Stimulated activated CD8-positive, alpha-beta memory T cell treated with anti-CD3 and anti-CD28 coated beads, Interleukin-4, amount 100 ng/mL, for 24 hours (primary cell): ENCODE measurements at regions not wholly inside any gene's neighbourhood (a gene's known extent, or its start where the extent isn't known, plus 50 kb on each side); places are given as distances from the start of the nearest gene placed in this dataset.

Experiments
- DNase-seq: peaks from one replicate; pipeline ENCODE4 v3.0.0-alpha.2; 2020; ENCODE audit warnings: low read depth

DNA sequence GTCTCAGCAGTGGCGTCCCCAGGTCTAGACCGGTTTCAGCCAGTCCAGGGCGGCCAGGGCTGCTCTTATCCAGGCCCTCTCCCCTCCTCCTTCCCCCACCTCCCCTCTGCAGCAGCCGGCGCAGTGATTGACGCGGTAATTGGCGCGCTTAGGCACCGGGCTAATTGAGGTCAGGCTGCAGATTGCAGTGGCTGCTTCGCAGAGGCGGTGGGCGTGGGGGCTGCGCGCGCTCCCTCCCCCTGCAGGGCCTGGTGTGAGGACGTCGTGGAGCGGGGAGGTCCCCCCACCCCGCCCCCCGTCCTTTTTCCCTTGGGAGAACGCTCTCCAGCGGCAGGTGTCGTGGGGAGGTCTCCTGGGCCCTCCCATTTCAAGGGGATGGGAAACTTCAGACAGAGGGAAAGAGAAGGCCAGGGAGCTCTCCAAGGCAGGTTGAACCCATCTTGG is 70.4 kb upstream of the BLCAP start:
- DNase-seq: no peak

DNA sequence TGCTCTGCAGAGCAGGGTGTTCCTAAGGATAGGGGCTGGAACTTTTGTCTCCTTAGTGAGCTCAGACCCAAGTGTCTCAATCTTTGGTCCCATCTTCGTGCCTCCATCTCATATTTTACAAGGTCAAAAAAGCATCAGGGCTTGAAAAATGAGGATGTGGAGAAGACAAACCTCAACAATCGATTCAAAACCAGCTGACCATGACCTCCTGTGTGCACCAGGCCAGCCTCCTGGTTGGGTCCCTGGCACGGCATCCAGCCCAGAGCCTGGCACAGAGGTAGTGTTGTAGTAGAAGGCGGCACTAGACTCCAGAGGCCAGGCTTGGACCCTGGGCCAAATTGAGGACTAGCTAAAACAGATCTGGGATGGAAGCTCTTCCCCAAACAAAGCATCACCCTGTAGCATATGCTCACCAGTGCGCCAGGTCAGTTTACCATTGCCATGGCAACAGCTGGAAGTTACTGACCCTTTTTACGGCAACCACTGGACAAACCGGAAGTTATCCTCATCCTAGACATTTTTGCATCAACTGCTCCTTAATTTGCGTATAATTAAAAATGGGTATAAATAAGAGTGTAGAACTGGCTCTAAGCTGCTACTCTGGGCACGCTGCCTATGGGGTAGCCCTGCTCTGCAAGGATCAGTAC is 69.3 kb upstream of the BLCAP start:
- DNase-seq: no peak

DNA sequence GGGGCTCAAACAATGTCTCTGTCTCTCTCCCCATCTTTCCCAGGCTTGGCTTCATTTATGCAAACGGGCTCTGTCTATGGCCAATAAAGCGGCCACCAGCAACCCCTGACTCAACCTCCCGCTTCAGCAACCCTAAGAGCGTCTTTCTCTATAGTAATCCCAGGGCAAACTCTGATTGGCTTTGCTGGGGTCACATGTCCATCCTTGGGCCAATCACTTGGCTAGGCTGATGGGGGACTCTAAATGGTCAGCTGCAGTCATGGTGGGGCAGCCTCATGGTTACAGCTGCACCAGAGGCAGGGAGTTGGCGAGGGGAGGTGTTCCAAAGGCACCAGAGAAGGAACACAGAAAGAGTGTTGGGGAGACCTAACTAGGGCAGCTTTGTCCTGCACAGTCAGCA is 68.5 kb upstream of the BLCAP start:
- DNase-seq: no peak

DNA sequence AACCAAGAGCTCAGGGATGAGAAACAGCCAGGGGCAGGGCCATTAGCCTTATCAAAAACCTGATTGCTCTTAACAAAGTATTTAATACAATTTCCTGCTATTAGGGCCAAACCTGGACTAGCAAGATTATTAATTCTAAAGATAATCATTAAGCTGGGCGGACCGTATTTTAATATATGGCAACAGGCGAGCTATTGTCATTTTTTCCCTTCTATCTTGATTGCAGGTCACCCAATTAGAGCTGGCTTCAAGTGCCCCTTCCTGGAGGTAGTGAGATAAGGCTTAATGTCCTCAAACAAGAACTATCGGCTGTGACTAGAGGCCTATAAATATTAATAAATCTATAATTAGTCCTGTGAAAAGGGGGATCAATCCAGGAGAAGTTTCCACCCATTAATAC is 66.0 kb upstream of the BLCAP start:
- DNase-seq: no peak

DNA sequence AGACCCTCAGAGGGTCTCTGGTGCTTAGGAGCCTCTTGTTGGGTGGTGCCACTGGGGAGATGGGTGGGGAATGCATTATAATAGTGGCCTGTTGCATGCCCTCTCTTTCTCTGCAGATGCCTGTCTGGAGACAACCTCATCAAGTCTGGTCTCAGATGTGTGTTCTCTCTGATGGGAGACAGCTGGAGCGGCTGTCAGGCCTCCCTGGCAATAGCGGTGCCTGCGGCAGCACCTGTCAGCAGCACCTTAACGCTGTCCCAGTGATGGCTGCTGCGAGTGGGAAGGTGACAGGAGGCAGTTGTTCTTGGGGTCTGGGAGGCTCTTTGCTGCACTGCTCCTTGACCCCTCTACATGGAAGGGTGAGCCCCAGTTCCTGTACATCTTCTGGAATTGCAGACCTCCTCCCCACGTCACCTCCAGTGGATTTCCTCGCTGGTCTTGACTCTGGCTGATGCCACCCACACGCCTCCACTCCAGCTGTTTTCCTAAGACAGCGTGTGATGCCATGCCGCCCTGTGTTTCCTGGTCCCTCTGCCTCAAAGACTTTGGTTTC is 63.3 kb upstream of the BLCAP start:
- no peak for DNase-seq

DNA sequence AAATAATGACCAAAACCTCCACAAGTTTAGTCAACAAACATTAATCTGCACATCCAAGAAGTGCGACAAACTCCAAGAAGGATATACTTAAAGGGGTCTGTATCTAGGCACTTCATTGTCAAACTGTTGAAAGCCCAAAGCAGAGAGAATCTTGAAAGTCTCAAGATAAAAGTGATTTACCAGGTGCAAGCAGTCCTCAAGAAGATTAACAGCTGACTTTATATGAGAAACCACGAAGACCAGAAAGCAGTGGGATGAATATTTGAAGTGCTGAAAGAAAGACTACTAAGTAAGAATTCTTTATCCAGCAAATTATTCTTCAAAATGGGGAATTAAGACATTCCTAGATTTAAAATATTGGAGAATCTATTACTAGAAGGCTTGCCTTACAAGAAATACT is 58.4 kb upstream of the BLCAP start:
- DNase-seq: no peak

DNA sequence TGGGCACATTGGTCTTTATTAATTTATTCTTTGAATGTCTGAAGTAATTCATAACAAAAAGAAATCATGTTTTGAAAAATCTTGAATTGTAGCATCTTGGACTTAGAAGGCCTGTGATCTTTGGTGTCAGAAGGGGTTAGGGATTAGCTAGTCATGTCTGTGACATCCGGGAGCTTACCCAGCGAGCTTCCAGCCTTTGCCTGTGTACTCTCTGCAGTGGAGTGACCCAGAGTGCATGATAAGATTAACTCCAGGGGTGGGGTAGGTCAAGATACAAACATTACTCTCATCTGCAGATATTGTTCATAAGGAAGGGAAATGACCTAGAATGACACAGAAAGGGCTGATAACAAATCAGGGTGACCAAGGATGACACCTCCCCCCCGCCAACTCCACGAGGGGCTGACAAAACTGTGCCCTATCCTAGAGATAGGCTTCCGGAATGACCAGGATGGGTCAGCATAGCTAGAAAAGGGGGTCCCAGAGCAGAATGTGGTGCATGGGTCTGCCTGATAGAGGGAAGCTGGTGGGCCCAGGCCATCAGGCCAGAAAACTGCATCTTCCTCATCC is 56.6 kb upstream of the BLCAP start:
- DNase-seq: no peak

DNA sequence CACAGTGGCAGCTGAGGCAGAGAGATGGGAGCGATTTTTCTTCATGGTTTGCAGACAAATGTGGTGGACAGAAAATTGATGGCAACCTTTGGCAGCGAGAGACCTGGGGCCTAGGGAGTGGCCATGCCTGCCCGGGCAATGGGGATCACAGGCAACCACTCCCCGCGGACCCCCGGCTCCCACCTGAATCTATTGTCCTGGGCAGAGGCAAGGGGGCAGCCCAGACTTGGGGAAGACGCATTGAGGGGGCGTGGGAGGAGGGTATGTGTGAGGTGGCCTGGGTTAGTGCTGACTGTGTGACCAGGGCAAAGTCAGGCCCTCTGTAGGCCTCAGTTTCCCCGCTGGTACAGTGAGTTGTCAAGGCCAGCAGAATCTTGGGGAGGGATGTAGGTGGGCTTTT is 53.6 kb upstream of the BLCAP start:
- no peak for DNase-seq

DNA sequence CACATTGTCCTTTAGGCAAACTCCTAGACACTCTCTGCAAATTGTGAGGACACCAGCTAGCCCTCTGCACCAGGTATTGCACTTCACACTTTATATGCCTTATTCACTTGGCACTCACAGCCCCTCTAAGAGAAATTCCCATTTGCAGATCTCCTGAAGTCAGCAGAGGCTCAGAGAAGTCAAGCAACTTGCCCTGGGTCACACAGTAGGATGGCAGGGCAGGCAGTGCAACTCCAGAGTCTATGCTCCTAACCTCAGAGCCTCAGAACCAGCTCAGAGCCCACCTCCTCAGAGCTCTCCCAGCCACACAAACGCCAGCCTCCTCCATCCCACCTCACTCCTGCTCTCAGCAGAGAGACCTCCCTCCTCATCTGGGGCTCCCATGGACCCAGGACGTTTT is 52.4 kb upstream of the BLCAP start:
- no peak for DNase-seq

DNA sequence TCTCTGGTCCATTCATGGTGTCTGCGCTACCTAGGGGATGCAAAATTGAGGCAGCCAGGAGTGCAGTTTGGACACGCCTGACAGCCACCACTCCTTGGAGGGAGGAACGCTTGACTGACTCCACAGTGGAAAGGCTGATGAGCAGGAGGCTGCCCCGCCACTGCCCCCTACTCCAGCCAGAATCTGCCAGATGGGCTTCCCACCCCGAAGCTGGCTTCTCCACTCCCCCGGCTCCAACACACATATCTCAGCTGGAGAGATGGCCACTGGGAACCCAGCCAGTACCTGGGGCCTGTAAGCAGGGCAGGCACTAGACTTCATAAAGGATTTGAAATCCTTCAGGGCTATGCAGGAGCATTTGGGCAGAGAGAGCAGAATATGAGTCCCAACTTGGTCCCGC is 51.4 kb upstream of the BLCAP start:
- no peak for DNase-seq

DNA sequence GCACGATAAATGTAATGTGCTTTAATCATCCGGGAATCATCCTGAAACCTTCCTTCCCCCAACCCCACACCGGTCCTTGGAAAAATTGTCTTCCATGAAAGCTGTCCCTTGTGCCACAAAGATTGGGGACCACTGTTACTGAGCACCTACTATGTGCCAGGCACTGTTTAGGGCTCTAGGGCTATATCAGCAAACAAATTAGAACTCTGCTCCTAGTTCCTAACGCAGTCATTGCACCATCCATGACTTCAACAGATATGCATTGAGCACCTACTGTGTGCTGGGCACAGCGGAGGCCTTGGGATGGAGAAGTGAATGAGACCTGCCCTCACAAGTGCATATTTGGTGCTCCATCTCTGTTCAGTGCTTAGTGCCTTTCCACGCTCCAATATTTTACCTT is 50.3 kb upstream of the BLCAP start:
- DNase-seq: no peak
